ENCODE measurements at regions not wholly inside any gene's neighbourhood (a gene's known extent, or its start where the extent isn't known, plus 50 kb on each side); places are given as distances from the start of the nearest gene placed in this dataset.

DNA sequence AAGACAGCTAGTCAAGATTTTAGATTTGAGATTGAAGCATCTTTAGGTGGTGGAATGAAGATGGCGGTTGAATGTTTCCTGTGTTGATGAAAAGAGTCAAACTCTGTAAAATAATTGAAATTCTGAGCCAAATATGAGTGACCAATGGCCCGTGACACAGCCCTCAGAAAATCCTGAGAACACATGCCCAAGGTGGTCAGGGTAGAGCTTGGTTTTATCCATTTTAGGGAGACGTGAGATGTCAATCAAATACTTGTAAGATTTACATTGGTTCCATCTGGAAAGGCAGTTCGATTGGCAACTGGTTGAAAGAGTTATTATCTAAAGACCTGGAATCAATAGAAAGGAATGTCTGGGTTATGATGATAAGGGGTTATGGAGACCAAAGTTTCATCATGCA, 198.0 kb upstream of the AGAP1 start:
- TF ChIP-seq L3MBTL2 (conservative IDR thresholded peaks at IDR 0.05): no peak
- no peak for TF ChIP-seq CTBP1 (IDR thresholded peaks at IDR 0.05; ENCODE audit: borderline replicate concordance)
- TF ChIP-seq ELF4 (IDR thresholded peaks at IDR 0.05): no peak
- TF ChIP-seq FOXA1 (IDR thresholded peaks at IDR 0.05): no peak
- TF ChIP-seq ARNT (IDR thresholded peaks at IDR 0.05): no peak
- no peak for TF ChIP-seq TARDBP (IDR thresholded peaks at IDR 0.05)
- no peak for TF ChIP-seq FOXM1 (IDR thresholded peaks at IDR 0.05; ENCODE audit: borderline replicate concordance)

Data from HEK293T (cell line).